Activated B cell treated with CpG ODN at 0.5 μM for 24 hours (primary cell): ENCODE measurements at regions not wholly inside any gene's neighbourhood (a gene's known extent, or its start where the extent isn't known, plus 50 kb on each side); places are given as distances from the start of the nearest gene placed in this dataset.

Experiments used
- ATAC-seq: fragments of 200-7000 bp; cut with Tn5 transposase; one replicate; pipeline ENCODE4 v1.10.0; 2021; ENCODE audit warnings: low read depth, mild to moderate bottlenecking, moderate library complexity
- CTCF ChIA-PET: fragments of 350-600 bp; sonication (Branson Sonifier 250); formaldehyde crosslinking; loops from one replicate; lab custom pipeline; 2021; ENCODE audit warnings: antibody characterized with exemption; lab: Charles Lee
- POLR2A ChIA-PET: fragments of 350-600 bp; sonication (Branson Sonifier 250); formaldehyde crosslinking; loops from one replicate; lab custom pipeline; 2021; ENCODE audit warnings: antibody characterized with exemption; lab: Charles Lee
- DNase-seq: peaks from one replicate; pipeline ENCODE4 v3.0.0; 2022
- H3K27ac Mint-ChIP-seq: one replicate; pipeline ENCODE4 v1.8.0; 2020; ENCODE audit warnings: mixed read lengths
- H3K27me3 Mint-ChIP-seq: one replicate; pipeline ENCODE4 v1.8.0; 2021; ENCODE audit warnings: mixed read lengths
- H3K36me3 Mint-ChIP-seq: one replicate; pipeline ENCODE4 v1.8.0; 2021; ENCODE audit warnings: low read depth, mixed read lengths
- H3K4me1 Mint-ChIP-seq: one replicate; pipeline ENCODE4 v1.8.0; 2021; ENCODE audit warnings: mixed read lengths
- H3K4me3 Mint-ChIP-seq: one replicate; pipeline ENCODE4 v1.8.0; 2020; ENCODE audit warnings: mild to moderate bottlenecking, mixed read lengths
- H3K9me3 Mint-ChIP-seq: one replicate; pipeline ENCODE4 v1.8.0; 2020; ENCODE audit warnings: mixed read lengths
- CTCF ChIP-seq: fragments of 200-600 bp; IDR thresholded peaks from one replicate; pipeline ENCODE4 v1.8.0; 2022; ENCODE audit warnings: antibody characterized with exemption, mild to moderate bottlenecking
- intact Hi-C: fragments of 100-400 bp; cut with micrococcal nuclease; formaldehyde crosslinking; loops from one replicate; pipeline ENCODE4 v1.15.1; 2024

- no peak for TF ChIP-seq CTCF
- no peak for ATAC-seq
- H3K4me3 Mint-ChIP-seq = no peak overlapping the region
- H3K36me3 Mint-ChIP-seq = no peaks in the 10 kb centered on the region
- DNase-seq = no peak
- CTCF ChIA-PET = no interaction called here
- no peak overlapping the region for H3K27ac Mint-ChIP-seq
- no peaks in the 10 kb centered on the region for H3K4me1 Mint-ChIP-seq
- H3K27me3 Mint-ChIP-seq = no peaks in the 10 kb centered on the region
- no peaks in the 10 kb centered on the region for H3K9me3 Mint-ChIP-seq
- POLR2A ChIA-PET = no interaction called here
- intact Hi-C loops = no loop called here
Observed at GRCh38 chrX:4670606-4671005, 957.2 kb upstream of the PRKX start.

- Mint-ChIP-seq H3K36me3 (no peaks in the 10 kb centered on the region), H3K27ac (no peak overlapping the region), H3K9me3 (no peaks in the 10 kb centered on the region), H3K4me1 (no peaks in the 10 kb centered on the region), H3K27me3 (no peaks in the 10 kb centered on the region), H3K4me3 (no peak overlapping the region)
- DNase-seq (no peak), ATAC-seq (no peak)
- intact Hi-C loops = no loop called here
- ChIA-PET POLR2A (no interaction called here), CTCF (no interaction called here)
- no peak for TF ChIP-seq CTCF
Observed at GRCh38 chrX:4668802-4669536, 955.5 kb upstream of the PRKX start.

GRCh38 chrX:4663085-4663484, 949.6 kb upstream of the PRKX start:
- Mint-ChIP-seq H3K4me3 (no peak overlapping the region), H3K4me1 (no peaks in the 10 kb centered on the region), H3K36me3 (no peaks in the 10 kb centered on the region), H3K9me3 (peaks cover 5% of the 10 kb centered on the region), H3K27ac (no peak overlapping the region), H3K27me3 (no peaks in the 10 kb centered on the region)
- ChIA-PET POLR2A (no interaction called here), CTCF (no interaction called here)
- ATAC-seq = no peak
- no peak for TF ChIP-seq CTCF
- no peak for DNase-seq
- intact Hi-C loops = no loop called here

- ATAC-seq (no peak), DNase-seq (no peak)
- TF ChIP-seq CTCF = no peak
- Mint-ChIP-seq H3K4me3 (no peak overlapping the region), H3K27me3 (no peaks in the 10 kb centered on the region), H3K9me3 (peaks cover 5% of the 10 kb centered on the region), H3K36me3 (no peaks in the 10 kb centered on the region), H3K27ac (no peak overlapping the region), H3K4me1 (no peaks in the 10 kb centered on the region)
- ChIA-PET POLR2A (no interaction called here), CTCF (no interaction called here)
- intact Hi-C loops = no loop called here
Observed at GRCh38 chrX:4661771-4662170, 948.3 kb upstream of the PRKX start.

GRCh38 chrX:4656419-4656818, 943.0 kb upstream of the PRKX start:
- no peak for ATAC-seq
- no peak overlapping the region for H3K4me3 Mint-ChIP-seq

More at GRCh38 chrX:4656419-4656818, 943.0 kb upstream of the PRKX start:
- H3K27me3 Mint-ChIP-seq = no peaks in the 10 kb centered on the region
- no peak for TF ChIP-seq CTCF
- H3K27ac Mint-ChIP-seq = no peak overlapping the region
- no peak for DNase-seq
- CTCF ChIA-PET = no interaction called here
- H3K9me3 Mint-ChIP-seq = peaks cover 5% of the 10 kb centered on the region
- POLR2A ChIA-PET = no interaction called here
- no peaks in the 10 kb centered on the region for H3K4me1 Mint-ChIP-seq
- H3K36me3 Mint-ChIP-seq = no peaks in the 10 kb centered on the region
- intact Hi-C loops = no loop called here
